GM18508 (cell line): ENCODE measurements at regions not wholly inside any gene's neighbourhood (a gene's known extent, or its start where the extent isn't known, plus 50 kb on each side); places are given as distances from the start of the nearest gene placed in this dataset.

Experiments used
- ATAC-seq: cut with Tn5 transposase; IDR thresholded peaks from one replicate; pipeline ENCODE4 v1.9.1; 2021; ENCODE audit warnings: moderate number of reproducible peaks; ENCODE audit not compliant: insufficient read depth, unreplicated experiment

- ATAC-seq, result no peak
Observed at GRCh38 chr4:151960449-151961230, 199.8 kb upstream of the GATB start.

GRCh38 chr4:151957153-151957552 is 196.3 kb upstream of the GATB start:
- no peak for ATAC-seq

- ATAC-seq, result no peak
Observed at GRCh38 chr4:151955721-151956380, 195.0 kb upstream of the GATB start.

- ATAC-seq, result no peak
Observed at GRCh38 chr4:151953795-151954372, 193.1 kb upstream of the GATB start.

- ATAC-seq, result no peak
Observed at GRCh38 chr4:151953312-151953711, 192.5 kb upstream of the GATB start.

- no peak for ATAC-seq
Observed at GRCh38 chr4:151952711-151953254, 192.0 kb upstream of the GATB start.

GRCh38 chr4:151952137-151952536 is 191.3 kb upstream of the GATB start:
- no peak for ATAC-seq

- no peak for ATAC-seq
Observed at GRCh38 chr4:151951671-151952050, 190.9 kb upstream of the GATB start.

GRCh38 chr4:151950993-151951670 is 190.3 kb upstream of the GATB start:
- ATAC-seq, result no peak

- no peak for ATAC-seq
Observed at GRCh38 chr4:151948351-151949016, 187.7 kb upstream of the GATB start.

- ATAC-seq, result no peak
Observed at GRCh38 chr4:151946718-151947117, 185.9 kb upstream of the GATB start.

GRCh38 chr4:151942971-151943370 is 182.2 kb upstream of the GATB start:
- no peak for ATAC-seq

- no peak for ATAC-seq
Observed at GRCh38 chr4:151940926-151941617, 180.3 kb upstream of the GATB start.

GRCh38 chr4:151940291-151940690 is 179.5 kb upstream of the GATB start:
- ATAC-seq, result no peak

GRCh38 chr4:151939670-151940069 is 178.9 kb upstream of the GATB start:
- ATAC-seq, result no peak

GRCh38 chr4:151935411-151935810 is 174.6 kb upstream of the GATB start:
- ATAC-seq, result no peak

GRCh38 chr4:151934766-151935165 is 174.0 kb upstream of the GATB start:
- no peak for ATAC-seq

- no peak for ATAC-seq
Observed at GRCh38 chr4:151933122-151933827, 172.5 kb upstream of the GATB start.

- no peak for ATAC-seq
Observed at GRCh38 chr4:151931563-151931962, 170.8 kb upstream of the GATB start.
